PC-9 (cell line): ENCODE measurements at regions not wholly inside any gene's neighbourhood (a gene's known extent, or its start where the extent isn't known, plus 50 kb on each side); places are given as distances from the start of the nearest gene placed in this dataset.

Experiments
- EZH2 ChIP-seq: fragments of 200-600 bp; sonication (generic); IDR thresholded peaks from 2 replicates; pipeline ENCODE4 v1.8.0; 2017; ENCODE audit warnings: antibody characterized with exemption, low read depth
- TF ChIP-seq, protein P1 (sequence below): fragments of 200-600 bp; sonication (generic); conservative IDR thresholded peaks from 2 replicates; pipeline ENCODE4 v1.6.1; 2017; ENCODE audit warnings: mixed run types, antibody characterized with exemption, mild to moderate bottlenecking, moderate library complexity

DNA sequence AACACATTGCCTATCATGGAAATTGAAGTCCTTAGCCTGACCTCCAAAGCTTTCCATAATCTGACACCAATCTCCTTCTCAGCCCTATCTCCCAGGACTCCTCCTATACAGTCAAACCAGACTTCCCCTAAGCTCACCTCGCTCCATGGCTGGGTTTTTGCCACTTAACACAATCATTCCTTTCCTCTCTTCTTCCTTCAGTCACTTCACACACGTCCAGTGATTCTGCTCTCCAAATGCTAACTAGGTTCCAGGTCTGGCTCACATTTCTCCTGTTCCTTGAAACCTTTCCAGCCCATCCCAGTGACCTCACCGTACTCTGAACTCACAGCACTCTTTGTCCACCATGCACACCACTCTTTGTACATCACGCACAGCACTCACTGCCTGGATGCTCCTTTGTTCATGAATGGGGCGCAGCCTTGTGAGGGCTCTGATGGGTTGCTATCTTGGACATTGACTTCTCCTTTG is 98.4 kb downstream of the GLUL start:
- TF ChIP-seq, protein P1, sequence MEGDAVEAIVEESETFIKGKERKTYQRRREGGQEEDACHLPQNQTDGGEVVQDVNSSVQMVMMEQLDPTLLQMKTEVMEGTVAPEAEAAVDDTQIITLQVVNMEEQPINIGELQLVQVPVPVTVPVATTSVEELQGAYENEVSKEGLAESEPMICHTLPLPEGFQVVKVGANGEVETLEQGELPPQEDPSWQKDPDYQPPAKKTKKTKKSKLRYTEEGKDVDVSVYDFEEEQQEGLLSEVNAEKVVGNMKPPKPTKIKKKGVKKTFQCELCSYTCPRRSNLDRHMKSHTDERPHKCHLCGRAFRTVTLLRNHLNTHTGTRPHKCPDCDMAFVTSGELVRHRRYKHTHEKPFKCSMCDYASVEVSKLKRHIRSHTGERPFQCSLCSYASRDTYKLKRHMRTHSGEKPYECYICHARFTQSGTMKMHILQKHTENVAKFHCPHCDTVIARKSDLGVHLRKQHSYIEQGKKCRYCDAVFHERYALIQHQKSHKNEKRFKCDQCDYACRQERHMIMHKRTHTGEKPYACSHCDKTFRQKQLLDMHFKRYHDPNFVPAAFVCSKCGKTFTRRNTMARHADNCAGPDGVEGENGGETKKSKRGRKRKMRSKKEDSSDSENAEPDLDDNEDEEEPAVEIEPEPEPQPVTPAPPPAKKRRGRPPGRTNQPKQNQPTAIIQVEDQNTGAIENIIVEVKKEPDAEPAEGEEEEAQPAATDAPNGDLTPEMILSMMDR = no peak
- no peak for TF ChIP-seq EZH2
